ENCODE measurements at regions not wholly inside any gene's neighbourhood (a gene's known extent, or its start where the extent isn't known, plus 50 kb on each side); places are given as distances from the start of the nearest gene placed in this dataset.

DNA sequence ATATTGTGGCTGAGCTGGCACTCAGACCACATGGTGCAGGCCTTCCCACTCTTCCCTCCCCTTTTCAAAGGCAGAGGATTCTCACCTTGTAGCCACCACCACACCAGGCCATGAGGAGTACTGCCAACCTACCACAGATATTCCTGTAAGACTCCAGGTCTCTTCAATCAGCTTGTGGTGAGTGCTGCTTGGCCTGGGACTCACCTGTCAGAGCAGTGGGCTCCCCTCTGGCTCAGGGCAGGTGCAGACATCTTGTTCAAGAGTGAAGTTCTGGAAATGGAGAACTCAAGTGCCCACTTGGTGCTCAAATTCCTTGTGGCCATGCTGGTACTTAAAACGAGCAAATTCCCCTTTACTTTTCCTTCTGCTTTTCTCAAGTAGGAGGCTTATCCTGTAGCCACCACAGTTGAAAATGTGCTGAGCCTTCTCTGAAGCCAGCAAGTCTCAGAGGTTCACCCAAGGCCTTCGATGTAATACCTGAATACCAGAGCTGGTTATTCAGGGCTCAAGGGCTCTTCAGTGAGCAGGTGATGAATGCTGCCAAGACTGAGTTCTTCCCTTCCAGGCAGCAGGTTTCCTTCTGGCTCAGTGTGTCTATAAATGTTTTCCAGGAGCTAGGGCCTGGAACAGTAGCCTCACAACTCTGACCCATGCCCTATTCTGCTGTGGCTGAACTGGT, 212.9 kb downstream of the TEX13C start (continued):
- TF ChIP-seq ZBTB46 (CRISPR knock-in tag; IDR thresholded peaks at IDR 0.05; ENCODE audit: borderline replicate concordance) (no peak), DNMT1 (CRISPR knock-in tag; IDR thresholded peaks at IDR 0.05) (no peak), ZNF652 (CRISPR knock-in tag; IDR thresholded peaks at IDR 0.05; ENCODE audit: borderline replicate concordance, low read depth) (no peak), GABPB1 (CRISPR knock-in tag; IDR thresholded peaks at IDR 0.05) (no peak)
- TF ChIP-seq, protein P1, sequence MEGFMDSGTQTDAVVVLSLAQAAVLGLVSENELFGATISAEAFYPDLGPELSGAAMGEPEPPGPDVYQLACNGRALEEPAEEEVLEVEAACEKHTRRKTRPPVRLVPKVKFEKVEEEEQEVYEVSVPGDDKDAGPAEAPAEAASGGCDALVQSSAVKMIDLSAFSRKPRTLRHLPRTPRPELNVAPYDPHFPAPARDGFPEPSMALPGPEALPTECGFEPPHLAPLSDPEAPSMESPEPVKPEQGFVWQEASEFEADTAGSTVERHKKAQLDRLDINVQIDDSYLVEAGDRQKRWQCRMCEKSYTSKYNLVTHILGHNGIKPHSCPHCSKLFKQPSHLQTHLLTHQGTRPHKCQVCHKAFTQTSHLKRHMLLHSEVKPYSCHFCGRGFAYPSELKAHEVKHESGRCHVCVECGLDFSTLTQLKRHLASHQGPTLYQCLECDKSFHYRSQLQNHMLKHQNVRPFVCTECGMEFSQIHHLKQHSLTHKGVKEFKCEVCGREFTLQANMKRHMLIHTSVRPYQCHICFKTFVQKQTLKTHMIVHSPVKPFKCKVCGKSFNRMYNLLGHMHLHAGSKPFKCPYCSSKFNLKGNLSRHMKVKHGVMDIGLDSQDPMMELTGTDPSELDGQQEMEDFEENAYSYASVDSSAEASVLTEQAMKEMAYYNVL (CRISPR knock-in tag; IDR thresholded peaks at IDR 0.05; ENCODE audit: borderline replicate concordance) = no peak

DNA sequence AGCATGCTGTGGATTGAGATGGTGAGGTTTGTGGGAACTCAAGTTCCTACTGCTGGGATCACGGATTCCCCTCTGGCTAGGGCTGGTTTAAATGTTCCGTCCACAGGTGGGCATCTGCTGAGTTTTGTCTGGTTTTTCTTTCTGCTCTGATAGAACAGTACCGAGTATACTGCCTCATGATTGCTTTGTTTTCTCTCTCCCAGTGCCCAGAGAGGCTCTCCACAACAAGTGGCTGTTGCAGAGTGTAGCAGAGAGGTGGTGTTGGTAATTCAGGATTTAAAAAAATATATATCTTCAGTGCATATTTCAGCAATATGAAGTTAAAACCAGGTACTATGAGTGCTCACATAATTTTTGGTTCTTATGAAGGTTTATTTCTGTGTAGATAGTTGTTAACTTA, 213.7 kb downstream of the TEX13C start:
- POLR2A ChIA-PET = no interaction called here
- Histone ChIP-seq H2AFZ (ENCODE audit: low read length) (no peak overlapping the region), H3K4me1 (ENCODE audit: insufficient read depth, low read length) (no peaks in the 10 kb centered on the region), H3K79me2 (ENCODE audit: insufficient read depth, low read length) (no peaks in the 10 kb centered on the region), H4K20me1 (ENCODE audit: insufficient read depth, low read length) (no peaks in the 10 kb centered on the region), H3K4me2 (ENCODE audit: low read depth, low read length) (no peak overlapping the region), H3K4me3 (replicated peaks in 1 of 3; ENCODE audit: insufficient read depth in 1 of 3, low read depth in 2 of 3, low read length in 3 of 3) (no peak overlapping the region), H3K36me3 (replicated peaks in 1 of 2; ENCODE audit: control insufficient read depth in 1 of 2, insufficient read depth in 2 of 2, low read length in 2 of 2) (no peaks in the 10 kb centered on the region), H3K9ac (ENCODE audit: insufficient read depth, low read depth, low read length) (no peak overlapping the region), H3K9me3 (ENCODE audit: low read length) (peaks cover 28% of the 10 kb centered on the region), H3K27me3 (ENCODE audit: control insufficient read depth in 1 of 2, insufficient read depth in 2 of 2, low read length in 2 of 2) (no peaks in the 10 kb centered on the region), H3K27ac (ENCODE audit: extremely low read length, insufficient read depth, low read length) (no peak overlapping the region)
- TF ChIP-seq ZNF615 (CRISPR knock-in tag; IDR thresholded peaks at IDR 0.05; ENCODE audit: borderline replicate concordance) = no peak
- TF ChIP-seq NFIB (CRISPR knock-in tag; IDR thresholded peaks at IDR 0.05; ENCODE audit: borderline replicate concordance) = no peak
- TF ChIP-seq ZNF724P (CRISPR knock-in tag; IDR thresholded peaks at IDR 0.05; ENCODE audit: borderline replicate concordance) = no peak
- in situ Hi-C loops (cut with HindIII; ENCODE audit: extremely low pct_ligation_motif_present, low pct_unique_long_range_greater_than_20kb) (no loop called here), intact Hi-C loops (cut with micrococcal nuclease; ENCODE audit: unreplicated experiment) (no loop called here)
- no TSS peak for BruUV-seq (replicated peaks)
- no peak for FAIRE-seq
- CTCF ChIA-PET (ENCODE audit: low intra/inter-chr PET ratio, low total read pairs) = no interaction called here
- ATAC-seq = no peak
- no peak for DNase-seq (ENCODE audit: low spot score)
- WGBS (ENCODE audit: low lambda C conversion rate) = 0% methylated on average over 1 of the region's 3 CpGs
